Panc1 (cell line): ENCODE measurements at regions not wholly inside any gene's neighbourhood (a gene's known extent, or its start where the extent isn't known, plus 50 kb on each side); places are given as distances from the start of the nearest gene placed in this dataset.

Experiments
- CTCF ChIP-seq: fragments of 450-650 bp; IDR thresholded peaks from 2 replicates; pipeline ENCODE4 v1.5.1; 2017; ENCODE audit warnings: mild to moderate bottlenecking
- REST ChIP-seq, 2 experiments: IDR thresholded peaks; 2 replicates each; pipeline ENCODE4 v1.6.1; 2011 to 2012; ENCODE audit warnings: low read depth in 2 of 2, control low read depth in 1 of 2, low read length in 1 of 2, mild to moderate bottlenecking in 1 of 2, moderate library complexity in 1 of 2; ENCODE audit not compliant: insufficient read depth in 1 of 2

GRCh38 chr18:2146092-2146491, 425.2 kb downstream of the METTL4 start:
- TF ChIP-seq CTCF: no peak
- no peak for TF ChIP-seq REST (IDR thresholded peaks at IDR 0.05; ENCODE audit: insufficient read depth in 1 of 2, low read depth in 2 of 2, low read length in 1 of 2)
